IPS DF 19.7 (cell line): ENCODE measurements at regions not wholly inside any gene's neighbourhood (a gene's known extent, or its start where the extent isn't known, plus 50 kb on each side); places are given as distances from the start of the nearest gene placed in this dataset.

ENCODE experiments used
- DNase-seq: peaks from one replicate; pipeline ENCODE4 v3.0.0-alpha.2; 2013; ENCODE audit warnings: low read depth, low spot score

- no peak for DNase-seq
These were observed 743.7 kb upstream of the HS6ST1 start for GRCh38 chr2:129062146-129062912.

- no peak for DNase-seq
These were observed 748.4 kb upstream of the HS6ST1 start for GRCh38 chr2:129067070-129067469.

- DNase-seq = no peak
These were observed 749.3 kb upstream of the HS6ST1 start for GRCh38 chr2:129067953-129068352.

GRCh38 chr2:129068543-129068942 is 749.9 kb upstream of the HS6ST1 start:
- no peak for DNase-seq

- DNase-seq = no peak
These were observed 751.4 kb upstream of the HS6ST1 start for GRCh38 chr2:129069875-129070594.

GRCh38 chr2:129070663-129071062 is 752.0 kb upstream of the HS6ST1 start:
- DNase-seq = no peak

GRCh38 chr2:129071531-129071930 is 752.9 kb upstream of the HS6ST1 start:
- no peak for DNase-seq

- no peak for DNase-seq
These were observed 755.7 kb upstream of the HS6ST1 start for GRCh38 chr2:129074298-129074920.

- no peak for DNase-seq
These were observed 759.9 kb upstream of the HS6ST1 start for GRCh38 chr2:129078548-129078947.

- no peak for DNase-seq
These were observed 762.2 kb upstream of the HS6ST1 start for GRCh38 chr2:129080715-129081476.

- DNase-seq = no peak
These were observed 766.7 kb upstream of the HS6ST1 start for GRCh38 chr2:129085386-129085785.

GRCh38 chr2:129087133-129087813 is 768.6 kb upstream of the HS6ST1 start:
- no peak for DNase-seq

- no peak for DNase-seq
These were observed 773.0 kb upstream of the HS6ST1 start for GRCh38 chr2:129091620-129092019.

GRCh38 chr2:129092956-129093355 is 774.3 kb upstream of the HS6ST1 start:
- no peak for DNase-seq

- no peak for DNase-seq
These were observed 782.5 kb upstream of the HS6ST1 start for GRCh38 chr2:129101186-129101585.

- DNase-seq = no peak
These were observed 785.5 kb upstream of the HS6ST1 start for GRCh38 chr2:129103936-129104878.

GRCh38 chr2:129112181-129112580 is 793.5 kb upstream of the HS6ST1 start:
- no peak for DNase-seq

GRCh38 chr2:129113776-129114175 is 795.1 kb upstream of the HS6ST1 start:
- DNase-seq = no peak

GRCh38 chr2:129117434-129117833 is 798.8 kb upstream of the HS6ST1 start:
- DNase-seq = no peak

- no peak for DNase-seq
These were observed 799.6 kb upstream of the HS6ST1 start for GRCh38 chr2:129118296-129118695.
